Caco-2 (cell line): ENCODE measurements at regions not wholly inside any gene's neighbourhood (a gene's known extent, or its start where the extent isn't known, plus 50 kb on each side); places are given as distances from the start of the nearest gene placed in this dataset.

Source experiments
- BruUV-seq: library from RNA; stranded (reverse); fragments of 400-500 nt; replicated peaks from 2 replicates; lab custom pipeline; 2021; lab: Mats Ljungman, UMichigan
- CTCF ChIA-PET: fragments of 300-600 bp; sonication (Branson Sonifier 250); formaldehyde crosslinking; loops from one replicate; lab custom pipeline; 2022; ENCODE audit warnings: antibody characterized with exemption; lab: Charles Lee
- POLR2A ChIA-PET: fragments of 300-600 bp; sonication (Branson Sonifier 250); formaldehyde crosslinking; loops from one replicate; lab custom pipeline; 2022; ENCODE audit warnings: antibody characterized with exemption; lab: Charles Lee
- DNase-seq, 2 experiments: peaks; one replicate each; pipeline versions ENCODE4 v3.0.0 to v3.0.0-alpha.2; 2020 to 2022
- H3K27me3 ChIP-seq: replicated peaks from 2 replicates; pipeline ENCODE4 v1.6.0; 2011; ENCODE audit warnings: low read length; ENCODE audit not compliant: control insufficient read depth, insufficient read depth
- H3K36me3 ChIP-seq: 2 replicates; pipeline ENCODE4 v1.5.1; 2011; ENCODE audit warnings: low read length; ENCODE audit not compliant: control insufficient read depth, insufficient read depth
- H3K4me1 ChIP-seq: fragments of 250-450 bp; sonication (Bioruptor Pico); 2 replicates; pipeline ENCODE4 v1.5.1; 2020; ENCODE audit warnings: mild to moderate bottlenecking
- H3K4me3 ChIP-seq: 2 replicates; pipeline ENCODE4 v1.5.1; 2011; ENCODE audit warnings: low read depth, mild to moderate bottlenecking, control low read depth, low read length
- H3K9me3 ChIP-seq: fragments of 250-450 bp; sonication (Bioruptor Pico); 2 replicates; pipeline ENCODE4 v1.5.1; 2020; ENCODE audit warnings: mild to moderate bottlenecking, moderate library complexity
- H3K27ac Mint-ChIP-seq: one replicate; pipeline ENCODE4 v1.8.0; 2022; ENCODE audit warnings: mixed read lengths; ENCODE audit not compliant: unreplicated experiment
- H3K27me3 Mint-ChIP-seq: one replicate; pipeline ENCODE4 v1.8.0; 2022; ENCODE audit warnings: mixed read lengths; ENCODE audit not compliant: insufficient read depth, unreplicated experiment
- H3K36me3 Mint-ChIP-seq: one replicate; pipeline ENCODE4 v1.8.0; 2022; ENCODE audit warnings: mild to moderate bottlenecking, mixed read lengths; ENCODE audit not compliant: insufficient read depth, unreplicated experiment
- H3K4me1 Mint-ChIP-seq: one replicate; pipeline ENCODE4 v1.8.0; 2022; ENCODE audit warnings: low read depth, mixed read lengths; ENCODE audit not compliant: unreplicated experiment
- H3K4me3 Mint-ChIP-seq: one replicate; pipeline ENCODE4 v1.8.0; 2022; ENCODE audit warnings: mild to moderate bottlenecking, moderate library complexity, mixed read lengths; ENCODE audit not compliant: unreplicated experiment
- H3K9me3 Mint-ChIP-seq: one replicate; pipeline ENCODE4 v1.8.0; 2022; ENCODE audit warnings: mixed read lengths; ENCODE audit not compliant: unreplicated experiment
- intact Hi-C: fragments of 100-400 bp; cut with micrococcal nuclease; formaldehyde crosslinking; loops from one replicate; pipeline ENCODE4 v1.10.0; 2022; ENCODE audit not compliant: unreplicated experiment
- TF ChIP-seq, protein P1 (sequence below), 2 experiments: fragments of 200-600 bp in 1 of 2; IDR thresholded peaks; 1 replicate in 1 of 2; 2 replicates in 1 of 2; pipeline versions ENCODE4 v1.5.1 to v1.8.0; 2011 to 2022; ENCODE audit warnings: antibody characterized with exemption in 1 of 2, control low read depth in 1 of 2, inconsistent platforms in 1 of 2, low read depth in 1 of 2, low read length in 1 of 2, mild to moderate bottlenecking in 1 of 2, moderate library complexity in 1 of 2; ENCODE audit not compliant: insufficient read depth in 1 of 2, severe bottlenecking in 1 of 2, unreplicated experiment in 1 of 2

- no peaks in the 10 kb centered on the region for H3K27me3 ChIP-seq
- no peaks in the 10 kb centered on the region for H3K36me3 ChIP-seq
- H3K4me1 ChIP-seq, result no peaks in the 10 kb centered on the region
- Mint-ChIP-seq H3K9me3 (no peaks in the 10 kb centered on the region), H3K27me3 (peaks cover 15% of the 10 kb centered on the region), H3K36me3 (no peaks in the 10 kb centered on the region), H3K4me3 (no peak overlapping the region), H3K27ac (no peak overlapping the region), H3K4me1 (no peaks in the 10 kb centered on the region)
- BruUV-seq, result no TSS peak
- no peak overlapping the region for H3K4me3 ChIP-seq
- TF ChIP-seq, protein P1, sequence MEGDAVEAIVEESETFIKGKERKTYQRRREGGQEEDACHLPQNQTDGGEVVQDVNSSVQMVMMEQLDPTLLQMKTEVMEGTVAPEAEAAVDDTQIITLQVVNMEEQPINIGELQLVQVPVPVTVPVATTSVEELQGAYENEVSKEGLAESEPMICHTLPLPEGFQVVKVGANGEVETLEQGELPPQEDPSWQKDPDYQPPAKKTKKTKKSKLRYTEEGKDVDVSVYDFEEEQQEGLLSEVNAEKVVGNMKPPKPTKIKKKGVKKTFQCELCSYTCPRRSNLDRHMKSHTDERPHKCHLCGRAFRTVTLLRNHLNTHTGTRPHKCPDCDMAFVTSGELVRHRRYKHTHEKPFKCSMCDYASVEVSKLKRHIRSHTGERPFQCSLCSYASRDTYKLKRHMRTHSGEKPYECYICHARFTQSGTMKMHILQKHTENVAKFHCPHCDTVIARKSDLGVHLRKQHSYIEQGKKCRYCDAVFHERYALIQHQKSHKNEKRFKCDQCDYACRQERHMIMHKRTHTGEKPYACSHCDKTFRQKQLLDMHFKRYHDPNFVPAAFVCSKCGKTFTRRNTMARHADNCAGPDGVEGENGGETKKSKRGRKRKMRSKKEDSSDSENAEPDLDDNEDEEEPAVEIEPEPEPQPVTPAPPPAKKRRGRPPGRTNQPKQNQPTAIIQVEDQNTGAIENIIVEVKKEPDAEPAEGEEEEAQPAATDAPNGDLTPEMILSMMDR (IDR thresholded peaks at IDR 0.05; ENCODE audit: insufficient read depth in 1 of 2, low read depth in 1 of 2, low read length in 1 of 2, severe bottlenecking in 1 of 2, unreplicated experiment in 1 of 2), result no peak
- POLR2A ChIA-PET, result no interaction called here
- DNase-seq, result no peak
- intact Hi-C loops, result no loop called here
- CTCF ChIA-PET, result no interaction called here
- H3K9me3 ChIP-seq, result no peaks in the 10 kb centered on the region
Measured at GRCh38 chr11:128407962-128408361, 179.4 kb downstream of the ETS1 start.

- DNase-seq, result no peak
- H3K36me3 Mint-ChIP-seq, result no peaks in the 10 kb centered on the region
- intact Hi-C loops, result no loop called here
- no peaks in the 10 kb centered on the region for H3K4me1 ChIP-seq
- no peak overlapping the region for H3K4me3 ChIP-seq
- no TSS peak for BruUV-seq
- peaks cover 15% of the 10 kb centered on the region for H3K27me3 Mint-ChIP-seq
- no peaks in the 10 kb centered on the region for H3K9me3 Mint-ChIP-seq
- H3K36me3 ChIP-seq, result no peaks in the 10 kb centered on the region
- no peak overlapping the region for H3K27ac Mint-ChIP-seq
- TF ChIP-seq, protein P1 (IDR thresholded peaks at IDR 0.05; ENCODE audit: insufficient read depth in 1 of 2, low read depth in 1 of 2, low read length in 1 of 2, severe bottlenecking in 1 of 2, unreplicated experiment in 1 of 2), result no peak
- CTCF ChIA-PET, result no interaction called here
- no peaks in the 10 kb centered on the region for H3K27me3 ChIP-seq
- no peaks in the 10 kb centered on the region for H3K4me1 Mint-ChIP-seq
- H3K4me3 Mint-ChIP-seq, result no peak overlapping the region
- POLR2A ChIA-PET, result no interaction called here
- H3K9me3 ChIP-seq, result no peaks in the 10 kb centered on the region
Measured at GRCh38 chr11:128405714-128406662, 181.4 kb downstream of the ETS1 start.

DNA sequence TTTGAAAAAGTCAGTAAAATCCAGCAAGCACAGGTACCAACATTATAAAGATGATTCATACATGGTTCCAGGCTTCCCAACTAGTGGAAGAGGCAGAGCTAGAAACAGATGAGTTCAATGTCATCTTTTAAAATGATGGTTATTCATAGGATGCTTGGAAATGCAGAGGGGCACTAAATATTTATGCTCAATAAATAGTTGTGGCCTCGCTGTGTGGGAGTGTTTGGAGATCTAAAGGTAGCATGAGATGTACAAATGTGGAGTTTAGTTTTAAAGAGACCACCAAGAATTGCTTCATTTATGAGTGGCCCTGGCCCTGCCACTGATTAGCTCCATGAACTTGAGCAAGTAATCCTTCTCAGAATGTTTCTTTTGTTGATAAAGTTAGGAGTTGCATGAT is 182.2 kb downstream of the ETS1 start:
- Histone ChIP-seq H3K27me3 (no peaks in the 10 kb centered on the region), H3K36me3 (no peaks in the 10 kb centered on the region), H3K4me3 (no peak overlapping the region), H3K9me3 (no peaks in the 10 kb centered on the region), H3K4me1 (no peaks in the 10 kb centered on the region)
- no peak overlapping the region for H3K27ac Mint-ChIP-seq
- no peak overlapping the region for H3K4me3 Mint-ChIP-seq
- TF ChIP-seq, protein P1 (IDR thresholded peaks at IDR 0.05; ENCODE audit: insufficient read depth in 1 of 2, low read depth in 1 of 2, low read length in 1 of 2, severe bottlenecking in 1 of 2, unreplicated experiment in 1 of 2), result no peak
- H3K4me1 Mint-ChIP-seq, result no peaks in the 10 kb centered on the region
- BruUV-seq, result no TSS peak
- no peak for DNase-seq
- no peaks in the 10 kb centered on the region for H3K9me3 Mint-ChIP-seq
- ChIA-PET CTCF (no interaction called here), POLR2A (no interaction called here)
- intact Hi-C loops, result no loop called here
- peaks cover 16% of the 10 kb centered on the region for H3K27me3 Mint-ChIP-seq
- H3K36me3 Mint-ChIP-seq, result no peaks in the 10 kb centered on the region
